ENCODE measurements at regions not wholly inside any gene's neighbourhood (a gene's known extent, or its start where the extent isn't known, plus 50 kb on each side); places are given as distances from the start of the nearest gene placed in this dataset.

- Mint-ChIP-seq H3K36me3 (peaks cover 2% of the 10 kb centered on the region), H3K4me1 (no peaks in the 10 kb centered on the region), H3K9me3 (ENCODE audit: low read depth) (peaks cover 12% of the 10 kb centered on the region), H3K27me3 (no peaks in the 10 kb centered on the region), H3K4me3 (no peak overlapping the region), H3K27ac (no peak overlapping the region)
- no peak for DNase-seq
- no peak for ATAC-seq
- CTCF ChIA-PET, result no interaction called here
Measured at GRCh38 chr4:1466034-1466862, 60.0 kb upstream of the NKX1-1 start.

GRCh38 chr4:1465173-1466033, 59.2 kb upstream of the NKX1-1 start:
- ATAC-seq, result no peak
- Mint-ChIP-seq H3K27me3 (no peaks in the 10 kb centered on the region), H3K4me1 (no peaks in the 10 kb centered on the region), H3K27ac (no peak overlapping the region), H3K9me3 (ENCODE audit: low read depth) (peaks cover 12% of the 10 kb centered on the region), H3K36me3 (peaks cover 2% of the 10 kb centered on the region), H3K4me3 (no peak overlapping the region)
- DNase-seq, result no peak
- CTCF ChIA-PET, result no interaction called here

DNA sequence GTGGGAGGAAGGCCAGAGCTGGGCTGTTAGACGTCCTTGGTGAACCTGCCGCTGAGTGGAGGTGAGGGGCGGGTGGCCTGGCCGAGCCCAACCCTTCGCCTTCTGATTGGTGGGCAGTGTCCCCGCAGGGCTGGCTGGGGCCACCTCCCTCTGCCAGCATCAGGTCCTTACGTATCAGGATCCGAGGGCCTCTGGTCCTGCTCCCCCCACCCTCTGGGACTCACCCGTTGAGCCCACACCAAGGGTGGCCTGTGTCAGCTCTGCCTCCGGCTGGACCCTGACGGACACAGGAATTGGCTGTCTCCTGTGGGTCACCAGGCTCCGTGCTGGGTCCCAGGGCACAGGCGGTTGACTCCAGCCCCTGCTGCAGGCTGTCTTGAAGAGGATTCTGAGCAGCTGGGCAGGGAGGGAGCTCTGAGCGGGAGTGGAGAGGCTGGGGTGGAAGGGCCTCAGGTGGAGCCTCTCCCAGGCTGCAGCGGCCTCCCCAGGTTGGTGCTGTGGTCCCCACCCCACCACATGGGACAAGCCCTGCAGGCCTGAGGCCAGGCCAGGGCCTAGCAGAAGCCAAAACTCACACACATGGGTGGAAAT, 58.4 kb upstream of the NKX1-1 start:
- Mint-ChIP-seq H3K9me3 (ENCODE audit: low read depth) (peaks cover 12% of the 10 kb centered on the region), H3K4me1 (no peaks in the 10 kb centered on the region), H3K27ac (no peak overlapping the region), H3K27me3 (no peaks in the 10 kb centered on the region), H3K36me3 (peaks cover 2% of the 10 kb centered on the region), H3K4me3 (no peak overlapping the region)
- ATAC-seq (no peak), DNase-seq (no peak)
- CTCF ChIA-PET, result no interaction called here

GRCh38 chr4:1463927-1464540, 57.8 kb upstream of the NKX1-1 start:
- Mint-ChIP-seq H3K4me1 (no peaks in the 10 kb centered on the region), H3K4me3 (no peak overlapping the region), H3K27me3 (no peaks in the 10 kb centered on the region), H3K36me3 (peaks cover 2% of the 10 kb centered on the region), H3K27ac (no peak overlapping the region), H3K9me3 (ENCODE audit: low read depth) (peaks cover 12% of the 10 kb centered on the region)
- DNase-seq (no peak), ATAC-seq (no peak)
- CTCF ChIA-PET, result no interaction called here

GRCh38 chr4:1463088-1463926, 57.1 kb upstream of the NKX1-1 start:
- H3K4me3 Mint-ChIP-seq, result no peak overlapping the region
- no peak for ATAC-seq
- CTCF ChIA-PET, result no interaction called here

DNA sequence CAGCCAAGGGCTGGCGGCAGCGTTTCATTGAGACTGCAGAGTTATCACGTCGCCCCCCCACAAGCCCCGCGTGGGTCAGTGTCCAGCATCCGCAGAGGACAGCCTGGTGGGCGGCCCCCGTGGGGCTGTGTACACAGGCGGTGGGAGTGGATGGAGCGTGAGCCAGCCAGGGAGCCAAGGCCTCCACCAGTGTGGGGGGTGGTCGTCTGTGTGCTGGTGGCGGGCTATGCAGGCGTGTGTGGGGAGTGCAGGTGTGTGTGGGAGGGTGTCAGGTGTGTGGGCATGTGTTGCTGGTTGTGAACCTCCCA, 56.5 kb upstream of the NKX1-1 start:
- DNase-seq (no peak), ATAC-seq (no peak)
- Mint-ChIP-seq H3K27me3 (peaks cover 7% of the 10 kb centered on the region), H3K9me3 (ENCODE audit: low read depth) (peaks cover 4% of the 10 kb centered on the region), H3K36me3 (peaks cover 2% of the 10 kb centered on the region), H3K27ac (no peak overlapping the region), H3K4me1 (no peaks in the 10 kb centered on the region), H3K4me3 (no peak overlapping the region)
- CTCF ChIA-PET, result no interaction called here

More at GRCh38 chr4:1463088-1463926, 57.1 kb upstream of the NKX1-1 start:
- no peak overlapping the region for H3K27ac Mint-ChIP-seq
- H3K4me1 Mint-ChIP-seq, result no peaks in the 10 kb centered on the region
- peaks cover 10% of the 10 kb centered on the region for H3K9me3 Mint-ChIP-seq (ENCODE audit: low read depth)
- DNase-seq, result no peak
- H3K27me3 Mint-ChIP-seq, result peaks cover 3% of the 10 kb centered on the region
- H3K36me3 Mint-ChIP-seq, result peaks cover 2% of the 10 kb centered on the region

GRCh38 chr4:1462009-1462767, 55.9 kb upstream of the NKX1-1 start:
- Mint-ChIP-seq H3K9me3 (ENCODE audit: low read depth) (no peaks in the 10 kb centered on the region), H3K27me3 (peaks cover 7% of the 10 kb centered on the region), H3K4me3 (no peak overlapping the region), H3K36me3 (no peaks in the 10 kb centered on the region), H3K27ac (no peak overlapping the region), H3K4me1 (no peaks in the 10 kb centered on the region)
- ATAC-seq (no peak), DNase-seq (no peak)
- CTCF ChIA-PET, result no interaction called here

DNA sequence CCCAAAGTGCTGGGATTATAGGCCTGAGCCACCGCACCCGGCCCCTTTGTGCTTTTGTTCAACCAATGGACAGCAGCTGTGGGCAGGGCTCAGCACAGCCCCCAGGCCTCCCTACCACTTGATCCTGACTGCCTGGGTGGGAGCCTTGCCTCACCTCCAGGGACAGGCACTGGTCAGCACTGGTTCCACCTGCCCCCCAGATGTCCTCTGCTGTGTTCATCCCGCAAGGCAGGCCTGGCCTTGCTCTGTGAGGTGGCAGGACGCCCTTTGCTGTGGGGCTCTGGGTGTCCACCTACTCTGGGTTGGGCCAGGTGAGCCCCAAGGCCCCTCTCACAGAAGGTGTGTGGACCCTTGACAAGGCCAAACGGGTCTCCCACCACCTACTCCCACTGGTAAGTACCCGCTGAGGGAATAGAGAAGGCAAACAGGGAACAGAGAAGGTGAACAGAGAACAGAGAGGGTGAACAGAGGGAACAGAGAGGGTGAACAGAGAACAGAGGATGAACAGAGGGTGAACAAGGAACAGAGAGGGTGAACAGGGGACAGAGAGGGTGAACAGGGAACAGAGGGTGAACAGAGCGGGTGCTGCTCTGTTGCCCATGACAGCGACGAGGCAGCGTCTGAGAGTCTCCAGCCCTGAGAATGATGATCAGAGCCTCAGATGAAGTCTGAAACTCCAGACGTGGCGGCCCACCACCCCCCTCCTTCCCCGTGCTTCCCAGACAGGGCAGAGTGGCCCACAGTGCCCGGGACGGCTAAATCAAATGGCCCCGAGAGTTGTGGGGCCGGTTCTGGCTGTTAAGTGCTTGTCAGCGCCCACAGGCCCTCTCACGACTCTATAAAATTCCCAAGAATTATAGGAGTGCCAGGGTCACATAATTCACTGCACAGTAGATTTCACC, 55.0 kb upstream of the NKX1-1 start:
- CTCF ChIA-PET, result no interaction called here
- no peak for ATAC-seq
- no peak for DNase-seq

DNA sequence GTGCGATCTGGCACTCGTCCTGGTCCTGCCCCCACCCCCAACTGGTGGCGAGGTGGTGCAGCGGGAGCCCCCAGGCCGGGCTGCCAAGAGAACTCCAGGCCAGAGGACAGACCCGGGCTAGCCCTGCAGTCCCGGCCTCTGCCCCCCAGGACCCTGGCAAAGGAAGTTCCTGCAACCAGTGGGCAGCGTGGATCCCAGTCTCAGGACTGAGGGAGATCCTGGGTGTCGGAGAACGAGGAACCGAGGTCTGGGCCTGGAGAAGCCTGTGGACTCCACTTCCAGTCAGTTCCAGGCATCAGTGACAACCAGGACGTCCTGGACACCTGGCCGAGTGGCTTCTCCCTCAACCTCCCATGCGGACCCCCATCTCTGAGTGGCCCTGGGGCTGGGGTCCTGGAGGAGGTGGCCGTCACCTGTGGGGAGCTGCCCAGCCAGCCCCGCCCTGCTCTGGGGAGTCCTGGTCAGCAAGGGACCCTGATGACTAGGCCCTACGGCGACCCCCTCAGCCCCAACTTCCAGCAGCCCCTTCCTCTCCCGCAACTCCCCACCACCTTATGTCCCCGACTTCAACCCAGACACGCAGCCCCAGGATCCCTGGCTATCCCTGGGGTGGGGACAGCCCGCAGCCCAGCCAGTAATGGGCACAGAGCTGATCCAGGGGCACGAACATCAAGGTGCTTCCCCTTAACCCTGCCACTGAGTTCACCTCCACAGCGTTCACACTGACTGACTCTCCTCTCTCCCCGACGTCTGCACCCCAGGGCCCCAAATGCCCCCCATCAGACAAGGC, 53.7 kb upstream of the NKX1-1 start:
- Mint-ChIP-seq H3K4me3 (no peak overlapping the region), H3K27ac (no peak overlapping the region), H3K36me3 (no peaks in the 10 kb centered on the region), H3K9me3 (ENCODE audit: low read depth) (no peaks in the 10 kb centered on the region), H3K27me3 (peaks cover 7% of the 10 kb centered on the region), H3K4me1 (no peaks in the 10 kb centered on the region)
- CTCF ChIA-PET, result no interaction called here
- no peak for ATAC-seq
- DNase-seq, result no peak

More for the DNA sequence above, 55.0 kb upstream of the NKX1-1 start:
- H3K4me1 Mint-ChIP-seq, result no peaks in the 10 kb centered on the region
- no peaks in the 10 kb centered on the region for H3K36me3 Mint-ChIP-seq
- H3K27me3 Mint-ChIP-seq, result peaks cover 7% of the 10 kb centered on the region
- no peaks in the 10 kb centered on the region for H3K9me3 Mint-ChIP-seq (ENCODE audit: low read depth)
- no peak overlapping the region for H3K27ac Mint-ChIP-seq
- no peak overlapping the region for H3K4me3 Mint-ChIP-seq

GRCh38 chr4:1459081-1459721, 53.0 kb upstream of the NKX1-1 start:
- CTCF ChIA-PET, result no interaction called here
- Mint-ChIP-seq H3K27ac (no peak overlapping the region), H3K36me3 (no peaks in the 10 kb centered on the region), H3K27me3 (peaks cover 7% of the 10 kb centered on the region), H3K4me1 (no peaks in the 10 kb centered on the region), H3K4me3 (no peak overlapping the region), H3K9me3 (ENCODE audit: low read depth) (no peaks in the 10 kb centered on the region)
- DNase-seq (no peak), ATAC-seq (no peak)

DNA sequence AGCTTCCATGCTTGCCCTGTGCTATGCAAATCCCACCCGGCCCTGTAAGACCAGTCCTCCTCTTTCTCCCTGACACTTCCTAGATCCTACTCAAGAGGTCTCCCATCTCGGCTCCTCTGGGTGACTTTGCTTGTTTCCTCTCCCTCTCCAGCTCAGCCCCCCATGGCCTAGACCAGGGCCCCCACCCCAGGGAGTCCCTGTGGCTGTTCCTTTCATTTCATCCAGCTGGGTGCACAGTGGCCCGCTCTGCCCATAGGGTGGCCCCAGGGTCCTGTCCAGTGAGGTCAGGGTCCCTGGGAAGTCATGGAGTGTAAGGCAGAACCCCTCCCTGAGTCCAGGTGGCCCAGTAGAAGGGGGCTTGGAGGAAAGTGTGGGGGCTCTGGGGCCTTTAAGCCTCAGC, 52.3 kb upstream of the NKX1-1 start:
- ATAC-seq (no peak), DNase-seq (no peak)
- Mint-ChIP-seq H3K27me3 (peaks cover 7% of the 10 kb centered on the region), H3K4me3 (no peak overlapping the region), H3K36me3 (no peaks in the 10 kb centered on the region), H3K27ac (no peak overlapping the region), H3K9me3 (ENCODE audit: low read depth) (peaks cover 6% of the 10 kb centered on the region), H3K4me1 (no peaks in the 10 kb centered on the region)
- CTCF ChIA-PET, result no interaction called here
